HUES6 (cell line): ENCODE measurements at regions not wholly inside any gene's neighbourhood (a gene's known extent, or its start where the extent isn't known, plus 50 kb on each side); places are given as distances from the start of the nearest gene placed in this dataset.
"Not testable (repeated sequence)": the region's sequence is repeated elsewhere in the genome, so short reads cannot be mapped to it uniquely, and the experiment has no call there.

Source experiments
- H3K27ac ChIP-seq: 2 replicates; pipeline ENCODE4 v1.7.0; 2013; ENCODE audit warnings: low read depth, mild to moderate bottlenecking, low read length, inconsistent platforms
- H3K27me3 ChIP-seq: 2 replicates; pipeline ENCODE4 v1.6.1; 2013; ENCODE audit warnings: low read length; ENCODE audit not compliant: control insufficient read depth, insufficient read depth
- H3K36me3 ChIP-seq: 2 replicates; pipeline ENCODE4 v1.6.1; 2013; ENCODE audit warnings: low read length; ENCODE audit not compliant: control insufficient read depth, insufficient read depth
- H3K4me1 ChIP-seq: 2 replicates; pipeline ENCODE4 v1.6.1; 2013; ENCODE audit warnings: low read length; ENCODE audit not compliant: control insufficient read depth, insufficient read depth
- H3K4me3 ChIP-seq: 2 replicates; pipeline ENCODE4 v1.5.1; 2013; ENCODE audit warnings: low read depth, low read length
- H3K9ac ChIP-seq: one replicate; pipeline ENCODE4 v1.6.1; 2013; ENCODE audit warnings: mild to moderate bottlenecking, low read length
- H3K9me3 ChIP-seq: 2 replicates; pipeline ENCODE4 v1.6.1; 2013; ENCODE audit warnings: low read depth, low read length; ENCODE audit not compliant: control insufficient read depth, insufficient read depth

DNA sequence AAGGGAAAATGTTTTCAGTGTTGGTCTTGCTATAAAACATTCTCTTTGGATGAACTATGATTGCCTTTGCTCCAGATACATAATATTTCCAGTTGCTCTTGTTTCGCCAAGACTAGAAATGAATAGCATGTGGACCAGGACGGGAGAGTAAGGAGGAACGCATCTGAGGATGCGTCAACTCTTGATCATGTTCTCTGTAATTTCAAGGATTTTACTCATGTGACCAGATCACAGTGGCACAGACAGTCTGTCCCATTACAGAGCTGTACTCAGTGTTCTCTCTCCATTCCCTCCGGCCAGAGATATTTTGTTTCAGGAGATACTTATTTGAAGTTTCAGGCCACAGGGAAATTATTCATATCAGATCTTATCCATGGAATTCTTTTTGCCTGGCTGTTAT is 266.6 kb downstream of the MID1IP1 start:
- Histone ChIP-seq H3K4me1 (peaks cover 32% of the 10 kb centered on the region), H3K4me3 (no peak overlapping the region), H3K9me3 (0 out of 2 replicates have a peak, but pooled peaks cover 3% of the 10 kb centered on the region), H3K36me3 (no peaks in the 10 kb centered on the region), H3K27me3 (no peaks in the 10 kb centered on the region), H3K9ac (no peak overlapping the region), H3K27ac (no peak overlapping the region)

DNA sequence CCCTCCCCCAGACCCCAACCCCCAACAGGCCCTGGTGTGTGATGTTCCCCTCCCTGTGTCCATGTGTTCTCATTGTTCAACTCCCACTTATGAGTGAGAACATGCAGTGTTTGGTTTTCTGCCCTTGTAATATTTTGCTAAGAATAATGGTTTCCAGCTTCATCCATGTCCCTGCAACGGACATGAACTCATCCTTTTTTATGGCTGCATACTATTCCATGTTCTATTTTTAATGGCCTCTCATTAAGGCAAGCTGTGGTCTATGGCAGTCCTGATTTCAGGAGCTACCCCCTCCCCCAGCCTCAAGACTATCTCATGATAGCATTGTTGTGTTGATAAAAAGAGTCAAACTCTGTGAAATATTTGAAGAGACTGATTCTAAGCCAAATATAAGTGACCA is 267.4 kb downstream of the MID1IP1 start:
- H3K9ac ChIP-seq, H3K4me3 ChIP-seq, H3K27ac ChIP-seq, H3K27me3 ChIP-seq, H3K9me3 ChIP-seq, H3K36me3 ChIP-seq: not testable (repeated sequence)
- peaks cover 32% of the 10 kb centered on the region for H3K4me1 ChIP-seq

- Histone ChIP-seq H3K9me3 (0 out of 2 replicates have a peak, but pooled peaks cover 3% of the 10 kb centered on the region), H3K4me1 (peaks cover 28% of the 10 kb centered on the region), H3K36me3 (no peaks in the 10 kb centered on the region), H3K4me3 (no peak overlapping the region), H3K27me3 (no peaks in the 10 kb centered on the region), H3K9ac (no peak overlapping the region), H3K27ac (no peak overlapping the region)
These were observed 268.8 kb downstream of the MID1IP1 start for GRCh38 chrX:39070009-39070408.

- 0 out of 2 replicates have a peak, but pooled peaks cover 3% of the 10 kb centered on the region for H3K9me3 ChIP-seq
- H3K36me3 ChIP-seq = no peaks in the 10 kb centered on the region
- peaks cover 9% of the 10 kb centered on the region for H3K4me1 ChIP-seq
- H3K4me3 ChIP-seq = no peak overlapping the region
- H3K27me3 ChIP-seq = no peaks in the 10 kb centered on the region
- no peak overlapping the region for H3K27ac ChIP-seq
- no peak overlapping the region for H3K9ac ChIP-seq
These were observed 271.9 kb downstream of the MID1IP1 start for GRCh38 chrX:39073131-39073530.

- Histone ChIP-seq H3K27ac (no peak overlapping the region), H3K27me3 (no peaks in the 10 kb centered on the region), H3K4me3 (no peak overlapping the region), H3K9me3 (no peaks in the 10 kb centered on the region), H3K4me1 (peaks cover 7% of the 10 kb centered on the region), H3K9ac (no peak overlapping the region), H3K36me3 (no peaks in the 10 kb centered on the region)
These were observed 295.3 kb downstream of the MID1IP1 start for GRCh38 chrX:39096599-39096998.

GRCh38 chrX:39104745-39105144 is 303.5 kb downstream of the MID1IP1 start:
- Histone ChIP-seq H3K4me1 (no peaks in the 10 kb centered on the region), H3K9ac (no peak overlapping the region), H3K36me3 (no peaks in the 10 kb centered on the region), H3K27ac (no peak overlapping the region), H3K9me3 (peaks cover 5% of the 10 kb centered on the region; the same call in 1 of the 2 replicates), H3K27me3 (no peaks in the 10 kb centered on the region), H3K4me3 (no peak overlapping the region)

DNA sequence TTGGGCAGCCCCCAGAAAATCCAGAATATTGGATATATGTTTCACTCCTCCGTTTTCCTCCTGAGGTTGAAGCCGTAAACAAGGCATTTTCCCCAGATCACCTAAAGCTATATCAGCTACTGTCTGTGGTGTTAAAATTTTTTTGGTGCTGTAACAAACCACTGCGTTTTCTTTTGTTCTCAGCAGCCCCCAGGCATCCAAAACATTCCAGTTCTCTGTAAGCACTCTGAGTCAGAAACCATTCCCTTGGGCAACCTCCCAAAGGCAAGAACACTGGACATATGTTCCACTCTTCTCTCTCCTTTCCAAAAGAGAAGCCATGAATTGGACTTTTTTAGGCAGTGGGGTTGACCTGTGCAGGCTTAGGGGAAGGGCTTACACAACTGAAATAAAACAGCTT is 310.9 kb downstream of the MID1IP1 start:
- no peaks in the 10 kb centered on the region; the same call in 1 of the 2 replicates for H3K27me3 ChIP-seq
- no peak overlapping the region for H3K4me3 ChIP-seq
- no peak overlapping the region for H3K9ac ChIP-seq
- H3K4me1 ChIP-seq = no peaks in the 10 kb centered on the region
- H3K27ac ChIP-seq = no peak overlapping the region
- H3K9me3 ChIP-seq = peaks cover 20% of the 10 kb centered on the region; the same call in 1 of the 2 replicates
- H3K36me3 ChIP-seq = no peaks in the 10 kb centered on the region

- no peak overlapping the region for H3K27ac ChIP-seq
- no peaks in the 10 kb centered on the region for H3K4me1 ChIP-seq
- H3K36me3 ChIP-seq = no peaks in the 10 kb centered on the region
- H3K4me3 ChIP-seq = no peak overlapping the region
- H3K9ac ChIP-seq = no peak overlapping the region
- H3K27me3 ChIP-seq = no peaks in the 10 kb centered on the region; the same call in 1 of the 2 replicates
- peaks cover 15% of the 10 kb centered on the region; the same call in 1 of the 2 replicates for H3K9me3 ChIP-seq
These were observed 313.9 kb downstream of the MID1IP1 start for GRCh38 chrX:39115166-39115565.

DNA sequence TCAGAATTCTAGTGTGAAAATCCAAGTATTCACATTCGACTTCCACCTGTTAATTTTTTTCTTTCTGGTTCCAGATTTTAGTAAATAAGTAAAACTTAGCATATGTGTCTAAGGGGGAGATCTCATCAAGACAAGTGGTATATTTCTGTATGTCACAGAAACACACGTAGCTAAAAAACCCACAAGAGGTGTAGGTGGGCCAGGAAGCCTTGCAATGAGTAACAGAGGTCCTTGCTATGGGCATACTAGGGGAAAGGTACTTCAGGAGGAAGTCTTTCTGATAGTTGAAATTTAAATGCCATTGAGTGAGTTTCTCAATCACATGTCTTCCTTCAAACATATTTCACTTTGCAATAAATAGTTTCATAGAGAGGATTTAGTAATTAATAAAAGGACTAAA is 315.8 kb downstream of the MID1IP1 start:
- H3K9ac ChIP-seq = no peak overlapping the region
- H3K4me1 ChIP-seq = no peaks in the 10 kb centered on the region
- peaks cover 9% of the 10 kb centered on the region; the same call in 1 of the 2 replicates for H3K9me3 ChIP-seq
- H3K27ac ChIP-seq = no peak overlapping the region
- no peaks in the 10 kb centered on the region for H3K36me3 ChIP-seq
- H3K4me3 ChIP-seq = no peak overlapping the region
- H3K27me3 ChIP-seq = no peaks in the 10 kb centered on the region; the same call in 1 of the 2 replicates

DNA sequence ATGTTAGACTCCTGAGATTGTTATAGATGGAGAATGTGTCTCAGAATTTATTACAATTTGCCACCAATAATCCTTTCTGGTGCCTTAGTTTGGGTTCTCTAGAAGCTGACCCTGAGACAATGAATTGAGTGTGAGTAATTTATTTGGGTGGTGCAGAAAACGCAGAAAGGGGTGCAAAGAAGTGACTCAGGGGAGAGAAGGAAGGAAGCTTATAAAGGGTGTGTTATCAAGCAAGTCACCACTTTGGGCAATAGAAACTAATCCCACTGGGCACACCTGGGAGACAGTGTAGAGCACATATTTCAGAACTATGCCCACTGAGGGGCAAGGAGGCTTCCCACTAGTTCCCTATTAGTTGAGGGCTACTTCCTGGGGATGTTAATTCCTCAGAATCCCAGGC is 320.6 kb downstream of the MID1IP1 start:
- H3K4me3 ChIP-seq = no peak overlapping the region
- H3K9ac ChIP-seq = no peak overlapping the region
- H3K4me1 ChIP-seq = no peaks in the 10 kb centered on the region
- H3K9me3 ChIP-seq = no peaks in the 10 kb centered on the region
- no peak overlapping the region for H3K27ac ChIP-seq
- no peaks in the 10 kb centered on the region for H3K27me3 ChIP-seq
- H3K36me3 ChIP-seq = no peaks in the 10 kb centered on the region

GRCh38 chrX:39125834-39126233 is 324.6 kb downstream of the MID1IP1 start:
- H3K9ac ChIP-seq = no peak overlapping the region
- no peaks in the 10 kb centered on the region; the same call in 1 of the 2 replicates for H3K9me3 ChIP-seq
- H3K27ac ChIP-seq = no peak overlapping the region
- H3K36me3 ChIP-seq = no peaks in the 10 kb centered on the region
- H3K27me3 ChIP-seq = no peaks in the 10 kb centered on the region
- no peak overlapping the region for H3K4me3 ChIP-seq
- no peaks in the 10 kb centered on the region for H3K4me1 ChIP-seq

- H3K9ac ChIP-seq = no peak overlapping the region
- no peak overlapping the region for H3K27ac ChIP-seq
- H3K36me3 ChIP-seq = no peaks in the 10 kb centered on the region
- no peaks in the 10 kb centered on the region for H3K27me3 ChIP-seq
- peaks cover 8% of the 10 kb centered on the region for H3K9me3 ChIP-seq
- no peak overlapping the region for H3K4me3 ChIP-seq
- H3K4me1 ChIP-seq = peaks cover 3% of the 10 kb centered on the region; the same call in 1 of the 2 replicates
These were observed 332.7 kb downstream of the MID1IP1 start for GRCh38 chrX:39133971-39134370.
